ENCODE measurements at regions not wholly inside any gene's neighbourhood (a gene's known extent, or its start where the extent isn't known, plus 50 kb on each side); places are given as distances from the start of the nearest gene placed in this dataset.

- Mint-ChIP-seq H3K4me3 (no peak overlapping the region), H3K4me1 (peaks cover 4% of the 10 kb centered on the region; the same call in 1 of the 2 replicates)
- CTCF ChIA-PET: no interaction called here
These were observed 142.9 kb downstream of the GPAM start for GRCh38 chr10:112040696-112041095.

More at GRCh38 chr10:112040696-112041095, 142.9 kb downstream of the GPAM start:
- H3K9me3 Mint-ChIP-seq: peaks cover 28% of the 10 kb centered on the region
- DNase-seq (ENCODE audit: low spot score) (no peak), ATAC-seq (no peak)
- peaks cover under 1% of the 10 kb centered on the region for H3K36me3 Mint-ChIP-seq
- no peaks in the 10 kb centered on the region for H3K27me3 Mint-ChIP-seq (ENCODE audit: low read depth)
- POLR2A ChIA-PET: no interaction called here
- no peak for TF ChIP-seq GABPB1 (CRISPR knock-in tag; IDR thresholded peaks at IDR 0.05)
- TF ChIP-seq ZNF671 (CRISPR knock-in tag; IDR thresholded peaks at IDR 0.05): no peak
- no peak for TF ChIP-seq GTF2I (CRISPR knock-in tag; conservative IDR thresholded peaks at IDR 0.05)
- no peak for TF ChIP-seq ZBTB21 (CRISPR knock-in tag; IDR thresholded peaks at IDR 0.05; ENCODE audit: borderline replicate concordance)
- TF ChIP-seq TCF7 (CRISPR knock-in tag; IDR thresholded peaks at IDR 0.05; ENCODE audit: low read depth): no peak
- TF ChIP-seq RORB (CRISPR knock-in tag; IDR thresholded peaks at IDR 0.05): no peak
- TF ChIP-seq, protein P1, sequence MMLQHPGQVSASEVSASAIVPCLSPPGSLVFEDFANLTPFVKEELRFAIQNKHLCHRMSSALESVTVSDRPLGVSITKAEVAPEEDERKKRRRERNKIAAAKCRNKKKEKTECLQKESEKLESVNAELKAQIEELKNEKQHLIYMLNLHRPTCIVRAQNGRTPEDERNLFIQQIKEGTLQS (CRISPR knock-in tag; conservative IDR thresholded peaks at IDR 0.05): no peak
- no peak for TF ChIP-seq CTCF (IDR thresholded peaks at IDR 0.05)
- TF ChIP-seq ZNF263 (CRISPR knock-in tag; IDR thresholded peaks at IDR 0.05; ENCODE audit: low read depth): no peak
- TF ChIP-seq, protein P2, sequence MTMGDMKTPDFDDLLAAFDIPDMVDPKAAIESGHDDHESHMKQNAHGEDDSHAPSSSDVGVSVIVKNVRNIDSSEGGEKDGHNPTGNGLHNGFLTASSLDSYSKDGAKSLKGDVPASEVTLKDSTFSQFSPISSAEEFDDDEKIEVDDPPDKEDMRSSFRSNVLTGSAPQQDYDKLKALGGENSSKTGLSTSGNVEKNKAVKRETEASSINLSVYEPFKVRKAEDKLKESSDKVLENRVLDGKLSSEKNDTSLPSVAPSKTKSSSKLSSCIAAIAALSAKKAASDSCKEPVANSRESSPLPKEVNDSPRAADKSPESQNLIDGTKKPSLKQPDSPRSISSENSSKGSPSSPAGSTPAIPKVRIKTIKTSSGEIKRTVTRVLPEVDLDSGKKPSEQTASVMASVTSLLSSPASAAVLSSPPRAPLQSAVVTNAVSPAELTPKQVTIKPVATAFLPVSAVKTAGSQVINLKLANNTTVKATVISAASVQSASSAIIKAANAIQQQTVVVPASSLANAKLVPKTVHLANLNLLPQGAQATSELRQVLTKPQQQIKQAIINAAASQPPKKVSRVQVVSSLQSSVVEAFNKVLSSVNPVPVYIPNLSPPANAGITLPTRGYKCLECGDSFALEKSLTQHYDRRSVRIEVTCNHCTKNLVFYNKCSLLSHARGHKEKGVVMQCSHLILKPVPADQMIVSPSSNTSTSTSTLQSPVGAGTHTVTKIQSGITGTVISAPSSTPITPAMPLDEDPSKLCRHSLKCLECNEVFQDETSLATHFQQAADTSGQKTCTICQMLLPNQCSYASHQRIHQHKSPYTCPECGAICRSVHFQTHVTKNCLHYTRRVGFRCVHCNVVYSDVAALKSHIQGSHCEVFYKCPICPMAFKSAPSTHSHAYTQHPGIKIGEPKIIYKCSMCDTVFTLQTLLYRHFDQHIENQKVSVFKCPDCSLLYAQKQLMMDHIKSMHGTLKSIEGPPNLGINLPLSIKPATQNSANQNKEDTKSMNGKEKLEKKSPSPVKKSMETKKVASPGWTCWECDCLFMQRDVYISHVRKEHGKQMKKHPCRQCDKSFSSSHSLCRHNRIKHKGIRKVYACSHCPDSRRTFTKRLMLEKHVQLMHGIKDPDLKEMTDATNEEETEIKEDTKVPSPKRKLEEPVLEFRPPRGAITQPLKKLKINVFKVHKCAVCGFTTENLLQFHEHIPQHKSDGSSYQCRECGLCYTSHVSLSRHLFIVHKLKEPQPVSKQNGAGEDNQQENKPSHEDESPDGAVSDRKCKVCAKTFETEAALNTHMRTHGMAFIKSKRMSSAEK (CRISPR knock-in tag; IDR thresholded peaks at IDR 0.05; ENCODE audit: borderline replicate concordance): no peak
- no peak for TF ChIP-seq FOXP4 (CRISPR knock-in tag; IDR thresholded peaks at IDR 0.05)
- no peak for TF ChIP-seq ZNF138 (CRISPR knock-in tag; conservative IDR thresholded peaks at IDR 0.05)
- TF ChIP-seq JUN (CRISPR knock-in tag; IDR thresholded peaks at IDR 0.05): no peak
- TF ChIP-seq PRDM15 (CRISPR knock-in tag; IDR thresholded peaks at IDR 0.05): no peak
- TF ChIP-seq ZNF396 (CRISPR knock-in tag; IDR thresholded peaks at IDR 0.05; ENCODE audit: borderline replicate concordance): no peak
- TF ChIP-seq, protein P3, sequence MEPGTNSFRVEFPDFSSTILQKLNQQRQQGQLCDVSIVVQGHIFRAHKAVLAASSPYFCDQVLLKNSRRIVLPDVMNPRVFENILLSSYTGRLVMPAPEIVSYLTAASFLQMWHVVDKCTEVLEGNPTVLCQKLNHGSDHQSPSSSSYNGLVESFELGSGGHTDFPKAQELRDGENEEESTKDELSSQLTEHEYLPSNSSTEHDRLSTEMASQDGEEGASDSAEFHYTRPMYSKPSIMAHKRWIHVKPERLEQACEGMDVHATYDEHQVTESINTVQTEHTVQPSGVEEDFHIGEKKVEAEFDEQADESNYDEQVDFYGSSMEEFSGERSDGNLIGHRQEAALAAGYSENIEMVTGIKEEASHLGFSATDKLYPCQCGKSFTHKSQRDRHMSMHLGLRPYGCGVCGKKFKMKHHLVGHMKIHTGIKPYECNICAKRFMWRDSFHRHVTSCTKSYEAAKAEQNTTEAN (CRISPR knock-in tag; IDR thresholded peaks at IDR 0.05): no peak
- H3K27ac Mint-ChIP-seq: no peak overlapping the region

All from WTC11 (cell line).